ENCODE measurements at regions not wholly inside any gene's neighbourhood (a gene's known extent, or its start where the extent isn't known, plus 50 kb on each side); places are given as distances from the start of the nearest gene placed in this dataset.

DNA sequence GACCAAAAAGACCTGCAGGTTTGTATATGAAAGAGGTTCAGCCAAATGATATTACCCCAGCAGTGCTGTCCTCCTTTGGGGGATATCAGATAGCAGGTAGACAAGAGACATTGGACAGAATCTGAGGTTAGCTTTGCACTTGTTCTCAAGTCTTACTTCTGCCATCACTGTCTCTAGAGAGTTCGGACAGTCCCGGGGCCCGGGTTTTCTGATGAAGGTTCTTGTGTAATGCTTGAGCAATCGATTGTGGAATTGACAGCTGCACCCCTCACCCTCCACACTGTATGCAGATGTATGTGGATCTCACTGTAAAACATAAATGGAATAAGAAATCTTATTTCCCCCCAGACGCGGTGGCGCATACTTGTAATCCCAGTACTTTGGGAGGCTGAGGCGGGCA is 56.2 kb upstream of the MORC3 start:
- no peak for TF ChIP-seq CTCF (IDR thresholded peaks at IDR 0.05; ENCODE audit: low read depth, low read length)
- TF ChIP-seq EZH2phosphoT487 (IDR thresholded peaks at IDR 0.05; ENCODE audit: low read depth): no peak

Data from OCI-LY3 (cell line).